Coronary artery (tissue), 2 donors: ENCODE measurements at regions not wholly inside any gene's neighbourhood (a gene's known extent, or its start where the extent isn't known, plus 50 kb on each side); places are given as distances from the start of the nearest gene placed in this dataset.

Experiments
- DNase-seq: peaks from one replicate; pipeline ENCODE4 v3.0.0-alpha.2; 2017; ENCODE audit warnings: low spot score
- H3K27ac ChIP-seq, 2 donors: fragments of 200-600 bp; sonication (generic); one replicate each; pipeline ENCODE4 v1.5.1; 2016 to 2019
- H3K4me3 ChIP-seq: fragments of 200-600 bp; sonication (generic); 2 replicates; pipeline ENCODE4 v1.5.1; 2016; ENCODE audit warnings: mild to moderate bottlenecking, moderate library complexity
- TF ChIP-seq, protein P1 (sequence below): fragments of 200-600 bp; sonication (generic); IDR thresholded peaks from one replicate; pipeline ENCODE4 v1.5.1; 2019; ENCODE audit warnings: antibody characterized with exemption

DNA sequence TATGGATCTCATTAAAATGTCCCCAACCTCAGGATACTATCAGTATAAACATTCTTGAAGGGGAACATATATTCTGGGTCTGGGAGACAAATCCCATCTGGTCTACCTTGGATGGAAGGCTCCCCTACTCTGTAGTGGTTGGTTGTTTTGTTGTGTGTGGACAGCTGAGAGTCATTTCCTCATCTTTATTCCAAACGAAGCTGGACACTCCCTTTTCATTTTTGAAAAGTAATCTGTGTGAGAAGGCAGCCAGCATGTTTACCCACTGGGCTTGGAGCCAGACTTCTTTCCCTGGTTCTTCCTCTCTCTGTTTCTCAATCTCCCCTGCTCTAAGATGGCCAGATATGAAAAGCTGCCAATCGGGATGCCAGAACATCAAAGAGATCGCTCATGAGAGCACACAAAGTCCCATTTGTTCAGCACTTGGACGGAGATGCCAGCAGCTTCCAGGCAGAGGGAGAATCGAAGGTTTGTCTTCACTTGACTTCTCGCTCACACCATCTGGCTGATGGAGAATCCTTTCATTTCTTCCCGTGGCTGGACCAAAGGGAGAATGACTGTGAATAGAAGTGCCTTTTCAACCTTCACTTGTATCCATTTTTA lies 108.1 kb upstream of the AGR3 start:
- TF ChIP-seq, protein P1, sequence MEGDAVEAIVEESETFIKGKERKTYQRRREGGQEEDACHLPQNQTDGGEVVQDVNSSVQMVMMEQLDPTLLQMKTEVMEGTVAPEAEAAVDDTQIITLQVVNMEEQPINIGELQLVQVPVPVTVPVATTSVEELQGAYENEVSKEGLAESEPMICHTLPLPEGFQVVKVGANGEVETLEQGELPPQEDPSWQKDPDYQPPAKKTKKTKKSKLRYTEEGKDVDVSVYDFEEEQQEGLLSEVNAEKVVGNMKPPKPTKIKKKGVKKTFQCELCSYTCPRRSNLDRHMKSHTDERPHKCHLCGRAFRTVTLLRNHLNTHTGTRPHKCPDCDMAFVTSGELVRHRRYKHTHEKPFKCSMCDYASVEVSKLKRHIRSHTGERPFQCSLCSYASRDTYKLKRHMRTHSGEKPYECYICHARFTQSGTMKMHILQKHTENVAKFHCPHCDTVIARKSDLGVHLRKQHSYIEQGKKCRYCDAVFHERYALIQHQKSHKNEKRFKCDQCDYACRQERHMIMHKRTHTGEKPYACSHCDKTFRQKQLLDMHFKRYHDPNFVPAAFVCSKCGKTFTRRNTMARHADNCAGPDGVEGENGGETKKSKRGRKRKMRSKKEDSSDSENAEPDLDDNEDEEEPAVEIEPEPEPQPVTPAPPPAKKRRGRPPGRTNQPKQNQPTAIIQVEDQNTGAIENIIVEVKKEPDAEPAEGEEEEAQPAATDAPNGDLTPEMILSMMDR: no peak

GRCh38 chr7:16991551-16991950 lies 109.8 kb upstream of the AGR3 start:
- DNase-seq: no peak
- TF ChIP-seq, protein P1: no peak
- no peak overlapping the region for H3K27ac ChIP-seq
- H3K4me3 ChIP-seq: no peak overlapping the region

More for the DNA sequence above, 108.1 kb upstream of the AGR3 start:
- Histone ChIP-seq H3K27ac (peak overlapping the region in 1 of 2 donors; percentile 57), H3K4me3 (peak overlapping the region; percentile 49)
- DNase-seq: peak; percentile 77

GRCh38 chr7:16993543-16993942 lies 111.8 kb upstream of the AGR3 start:
- TF ChIP-seq, protein P1: no peak
- DNase-seq: no peak
- H3K27ac ChIP-seq: no peak overlapping the region
- no peak overlapping the region for H3K4me3 ChIP-seq

DNA sequence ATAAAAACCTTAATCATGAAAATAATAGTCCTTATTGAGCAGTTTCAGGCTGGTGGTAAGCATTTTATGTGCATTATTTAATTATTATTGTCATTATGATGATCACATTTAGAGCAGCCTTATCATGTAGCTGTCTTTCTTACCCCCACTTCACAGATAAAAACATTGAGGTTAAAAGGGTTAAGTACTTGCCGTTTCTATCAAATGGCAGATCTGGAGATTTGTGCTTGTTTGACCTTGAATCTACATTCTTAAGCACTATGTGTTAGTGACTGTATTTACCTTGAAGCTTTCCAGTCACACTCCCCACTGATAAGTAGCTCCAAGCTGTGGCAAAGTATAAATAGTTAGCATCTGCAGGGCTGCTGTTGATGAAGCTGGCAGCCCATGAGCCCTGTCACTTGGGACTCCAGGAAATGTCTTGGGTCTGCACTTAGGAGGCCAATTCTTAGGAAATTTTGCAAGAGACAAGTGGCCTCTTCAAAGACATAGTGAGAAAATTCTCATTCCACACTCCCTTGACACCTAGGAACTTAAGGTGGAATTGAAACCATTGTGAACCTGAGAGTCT lies 116.8 kb upstream of the AGR3 start:
- Histone ChIP-seq H3K27ac (no peak overlapping the region), H3K4me3 (no peak overlapping the region)
- DNase-seq: no peak
- TF ChIP-seq, protein P1: no peak

DNA sequence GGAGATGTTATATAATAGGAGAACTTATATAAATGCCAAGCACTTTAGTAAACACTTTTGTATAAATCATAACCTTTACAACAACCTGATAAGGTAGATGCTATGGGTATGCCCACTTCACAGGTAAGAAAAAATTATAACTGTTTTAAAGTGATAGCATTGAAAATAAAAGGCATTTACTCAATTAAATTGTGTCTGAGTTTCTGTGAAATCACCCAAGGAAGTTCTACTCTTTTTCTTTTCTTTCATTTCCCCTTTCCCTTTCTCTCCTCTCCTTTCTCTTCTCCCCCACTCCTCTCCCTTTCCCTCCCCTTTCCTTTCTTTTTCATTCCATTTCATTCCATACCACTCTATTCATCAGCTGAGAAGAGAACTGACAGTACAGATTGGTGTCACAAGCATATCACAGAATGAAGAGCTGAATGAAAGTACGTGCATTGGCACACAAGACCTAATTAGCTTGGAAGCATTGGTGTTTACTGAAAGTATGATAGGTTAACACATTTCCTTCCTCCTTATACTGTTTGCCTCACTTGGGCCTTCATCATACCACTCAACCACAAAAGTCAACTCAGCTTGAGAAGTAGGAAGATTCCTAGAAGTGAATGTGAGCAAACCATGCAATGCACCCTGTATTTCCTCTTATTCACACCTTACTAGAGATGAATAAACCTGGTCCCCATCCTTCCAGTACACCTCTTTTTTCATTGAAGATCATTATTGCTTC lies 117.9 kb upstream of the AGR3 start:
- Histone ChIP-seq H3K27ac (no peak overlapping the region), H3K4me3 (no peak overlapping the region)
- TF ChIP-seq, protein P1: no peak
- no peak for DNase-seq

DNA sequence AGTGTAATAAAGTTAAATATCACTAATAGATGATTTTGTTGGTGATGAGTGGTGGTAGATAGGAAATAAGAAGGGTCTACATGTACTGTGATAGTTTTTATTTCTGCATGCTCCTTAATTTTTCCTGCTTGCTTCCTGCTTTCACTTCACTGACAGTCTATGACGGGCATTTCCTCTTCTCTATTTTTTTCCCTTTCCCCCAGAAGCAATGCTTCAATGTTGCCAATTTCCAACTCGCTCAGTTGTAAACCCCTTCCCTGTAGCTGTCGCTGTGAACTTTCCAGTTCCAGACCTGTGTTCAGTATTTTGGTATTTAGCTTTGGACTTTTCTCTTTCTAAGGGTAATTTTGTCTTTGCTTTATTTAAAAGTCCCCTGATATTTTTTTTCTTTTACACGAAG lies 123.5 kb upstream of the AGR3 start:
- H3K27ac ChIP-seq: no peak overlapping the region
- DNase-seq: no peak
- H3K4me3 ChIP-seq: no peak overlapping the region

More for the DNA sequence above, 123.5 kb upstream of the AGR3 start:
- TF ChIP-seq, protein P1: no peak
